Nucleus accumbens (tissue), 56 donors: ENCODE measurements at regions not wholly inside any gene's neighbourhood (a gene's known extent, or its start where the extent isn't known, plus 50 kb on each side); places are given as distances from the start of the nearest gene placed in this dataset.

Experiments used
- DNase-seq, 56 donors: peaks; one replicate each; lab custom pipeline; 2025; lab: John Stamatoyannopoulos, UW

GRCh38 chr18:71798986-71799673 lies 745.0 kb downstream of the CBLN2 start:
- DNase-seq, result no peak

DNA sequence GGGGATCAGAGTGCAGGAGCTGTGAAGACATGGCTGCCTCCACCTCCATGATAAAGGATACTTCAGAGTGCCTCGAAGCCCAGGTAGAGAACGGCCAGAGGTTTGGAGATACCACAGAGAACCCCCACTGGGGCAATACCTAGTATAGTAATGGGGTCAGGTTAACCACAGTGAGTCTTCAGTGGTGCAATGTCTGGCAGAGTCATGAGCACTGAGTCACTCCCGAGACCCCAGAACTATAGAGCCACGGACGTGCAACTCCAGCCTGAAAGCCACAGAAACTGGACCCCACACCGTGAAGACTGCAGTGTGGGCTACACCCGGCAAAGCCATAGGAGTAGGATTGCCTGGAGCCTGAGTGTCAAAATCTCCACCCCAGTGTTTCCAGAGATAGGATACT lies 746.6 kb downstream of the CBLN2 start:
- DNase-seq, result no peak

DNA sequence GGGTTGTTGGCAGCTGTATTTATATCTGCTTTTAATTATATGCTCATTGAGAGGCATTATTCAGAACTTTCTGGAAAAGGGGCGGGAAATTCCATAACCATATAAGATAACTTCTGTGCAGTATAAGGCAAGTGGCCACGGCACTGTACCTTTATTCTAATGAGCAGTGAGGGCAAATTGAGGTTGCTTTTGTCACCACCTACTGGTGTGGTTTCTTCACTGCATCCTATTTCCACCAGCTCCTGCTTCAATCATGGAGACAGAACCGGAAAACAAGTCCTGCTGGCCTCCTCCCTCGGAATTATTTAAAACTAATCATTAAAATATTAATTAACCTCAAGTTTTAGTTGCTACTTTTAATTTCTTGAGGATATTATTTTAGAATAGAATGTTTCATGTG lies 759.4 kb downstream of the CBLN2 start:
- no peak for DNase-seq

- DNase-seq, result no peak
These were observed 783.6 kb downstream of the CBLN2 start for GRCh38 chr18:71760541-71760940.

DNA sequence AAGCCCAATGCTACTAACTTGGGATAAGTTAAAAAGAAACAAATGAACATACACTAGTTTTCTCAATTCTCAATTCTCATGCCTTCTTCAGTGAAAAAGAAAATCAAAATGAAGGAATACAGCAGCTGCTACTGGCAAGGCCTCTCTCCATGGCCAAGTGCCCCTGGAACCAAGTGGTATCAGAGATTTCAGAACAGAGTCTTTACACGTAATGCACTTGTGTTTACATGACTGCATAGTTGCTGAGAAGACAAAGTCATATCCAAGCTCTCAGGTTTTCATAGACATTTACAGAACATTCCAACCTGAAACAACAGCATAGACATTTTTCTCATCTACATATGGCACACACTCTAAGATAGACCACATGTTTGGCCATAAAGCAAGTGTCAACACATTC lies 789.9 kb downstream of the CBLN2 start:
- DNase-seq, result no peak

DNA sequence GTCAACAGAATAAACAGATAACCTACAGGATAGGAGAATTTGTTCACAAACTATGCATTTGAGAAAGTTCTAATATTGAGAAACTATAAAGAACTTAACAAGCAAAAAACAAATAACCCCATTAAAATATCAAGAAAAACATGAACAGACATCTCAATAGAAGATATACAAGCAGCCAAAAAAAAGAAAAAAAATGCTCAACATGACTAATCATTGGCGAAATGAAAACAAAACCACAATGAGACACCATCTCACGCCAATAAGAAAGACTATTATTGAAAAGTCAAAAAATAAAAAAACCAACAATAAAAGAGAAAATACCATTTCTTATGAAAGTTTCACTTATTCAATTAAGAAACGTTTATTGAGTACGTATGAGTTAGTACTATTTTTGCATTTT lies 800.5 kb downstream of the CBLN2 start:
- no peak for DNase-seq

DNA sequence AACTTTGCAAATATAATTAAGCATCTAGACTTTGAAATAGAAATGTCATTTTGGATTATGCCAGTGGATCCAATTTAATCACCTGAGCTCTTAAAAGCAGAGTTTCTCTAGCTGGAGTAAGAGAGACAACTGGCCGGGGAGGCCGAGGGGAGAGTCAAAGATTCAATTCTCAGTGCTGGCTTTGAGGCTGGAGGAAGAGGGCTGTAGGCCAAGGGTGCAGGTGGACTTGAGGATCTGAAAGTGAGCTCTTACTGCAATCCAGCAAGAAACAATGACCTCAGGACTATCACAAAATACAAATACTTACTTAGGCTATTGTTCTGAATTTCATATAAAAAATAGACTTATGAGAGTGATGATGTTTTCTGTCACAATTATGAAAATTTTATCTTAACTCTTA lies 814.5 kb downstream of the CBLN2 start:
- no peak for DNase-seq

GRCh38 chr18:71727909-71728308 lies 816.2 kb downstream of the CBLN2 start:
- DNase-seq, result no peak

DNA sequence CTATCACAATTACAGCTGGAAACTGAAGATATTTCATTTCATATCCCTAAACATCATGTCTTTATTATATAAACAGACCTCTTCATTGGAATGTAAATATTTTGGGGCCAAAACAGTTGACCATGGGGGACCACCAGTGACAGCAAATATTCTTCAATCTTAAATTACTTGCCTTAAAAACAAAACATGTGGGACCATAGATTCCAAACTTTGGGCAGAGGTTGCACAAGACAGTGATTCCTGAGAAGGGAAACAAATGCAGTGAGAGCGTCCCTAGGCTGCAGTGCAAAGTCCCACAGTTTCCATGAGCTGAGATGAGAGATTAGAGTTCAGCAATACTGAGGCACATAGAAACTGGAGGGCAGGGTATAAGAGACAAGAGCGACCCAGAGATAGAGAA lies 818.9 kb downstream of the CBLN2 start:
- DNase-seq, result no peak

DNA sequence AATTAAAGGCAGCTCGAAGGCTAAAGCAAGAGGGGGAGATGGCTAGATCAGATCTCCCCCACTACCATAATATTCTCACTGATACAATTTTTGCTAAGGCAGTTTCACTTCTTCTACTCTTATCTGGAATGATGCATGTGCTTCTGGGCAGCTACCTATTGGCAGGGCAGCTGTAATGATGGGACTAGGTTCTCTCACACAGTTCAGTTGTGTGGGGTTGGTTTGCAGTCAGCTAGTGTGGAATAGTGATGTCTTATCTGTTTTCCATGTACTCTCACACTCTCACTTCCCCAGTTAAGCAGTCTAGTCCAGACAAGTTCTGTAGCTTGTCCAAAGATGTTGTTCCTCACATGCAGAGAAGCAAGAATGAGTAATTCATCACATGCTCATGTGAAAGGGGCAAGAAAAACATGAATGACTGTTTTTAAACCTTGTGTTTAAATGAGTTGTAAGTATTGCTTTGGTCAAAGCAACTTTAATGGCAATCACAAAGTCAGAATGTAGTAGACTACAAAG lies 836.1 kb downstream of the CBLN2 start:
- no peak for DNase-seq

DNA sequence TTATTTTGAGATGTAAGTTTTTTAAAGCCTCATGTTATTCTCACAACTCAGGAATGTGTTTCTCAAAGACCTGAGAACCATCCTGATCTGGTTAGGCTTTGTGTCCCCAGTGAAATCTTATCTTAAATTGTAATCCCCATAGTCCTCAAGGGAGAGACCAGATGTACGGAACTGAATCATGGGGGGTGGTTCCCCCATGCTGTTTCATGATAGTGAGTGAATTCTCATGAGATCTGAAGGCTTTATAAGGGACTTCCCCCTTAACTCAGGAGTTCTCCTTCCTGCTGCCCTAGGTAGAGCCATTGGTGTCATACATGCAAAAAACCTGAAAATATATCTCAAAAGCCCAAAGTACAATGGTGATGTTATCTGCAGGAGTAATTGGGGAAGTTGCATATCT lies 836.7 kb downstream of the CBLN2 start:
- no peak for DNase-seq

GRCh38 chr18:71689416-71690160 lies 854.6 kb downstream of the CBLN2 start:
- DNase-seq, result no peak

GRCh38 chr18:71682591-71682990 lies 861.6 kb downstream of the CBLN2 start:
- no peak for DNase-seq

- no peak for DNase-seq
These were observed 866.0 kb downstream of the CBLN2 start for GRCh38 chr18:71678144-71678543.

DNA sequence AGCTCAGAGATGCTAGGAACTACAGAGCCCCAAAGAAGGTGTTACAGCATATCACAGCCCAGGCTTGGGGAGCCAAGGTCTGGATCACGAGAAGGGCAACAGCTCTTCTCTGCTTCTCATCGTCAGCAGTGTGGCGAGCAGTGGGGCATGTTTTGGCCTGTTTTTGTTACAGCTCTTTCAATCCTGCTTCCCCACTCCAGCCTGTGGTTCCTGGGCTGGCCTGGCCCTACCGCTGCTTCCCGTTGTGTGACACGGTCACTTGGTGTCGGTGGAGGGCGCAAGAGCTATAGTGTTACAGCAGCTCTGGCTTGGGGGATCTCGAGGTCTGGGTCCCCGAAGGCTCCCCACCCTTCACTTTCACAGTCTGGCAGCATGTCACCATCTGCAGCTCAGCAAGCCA lies 870.2 kb downstream of the CBLN2 start:
- no peak for DNase-seq

DNA sequence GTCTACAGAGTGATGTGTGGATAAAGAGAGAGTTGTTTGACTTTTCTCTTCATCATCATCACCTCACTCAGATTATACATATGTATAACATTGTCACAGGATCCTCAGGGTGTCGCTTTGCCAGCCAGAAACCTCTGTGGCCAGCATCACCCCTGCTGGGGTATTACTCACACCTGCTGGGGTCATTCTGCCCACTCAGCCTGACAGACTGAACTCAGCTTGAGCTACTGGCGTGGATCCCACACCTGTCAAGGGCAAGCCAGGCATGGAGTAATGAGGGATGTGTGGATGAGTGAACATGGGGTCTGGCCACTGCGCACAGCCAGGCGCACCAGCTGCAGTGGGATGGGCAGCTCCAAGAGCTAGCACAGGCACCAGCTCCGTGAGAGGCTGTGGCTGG lies 870.6 kb downstream of the CBLN2 start:
- no peak for DNase-seq

DNA sequence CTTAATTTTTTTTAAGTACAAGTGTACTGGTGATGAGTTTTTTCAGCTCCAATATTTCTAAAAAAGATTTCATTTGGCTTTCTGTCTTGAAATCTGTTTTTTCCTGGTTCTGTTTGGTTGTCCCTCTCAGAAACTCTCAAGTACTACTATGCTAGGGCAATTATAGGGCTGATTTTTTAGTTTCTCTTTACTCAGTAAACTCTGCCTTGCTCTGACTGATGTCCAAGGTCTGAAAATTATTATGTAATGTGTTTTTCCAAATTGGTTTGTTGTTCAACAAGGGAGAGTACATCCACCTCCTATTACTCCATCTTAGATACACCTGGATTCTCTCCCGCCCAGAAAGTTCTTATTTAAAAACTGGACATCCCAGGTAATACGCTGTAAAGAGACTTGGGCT lies 877.7 kb downstream of the CBLN2 start:
- no peak for DNase-seq

DNA sequence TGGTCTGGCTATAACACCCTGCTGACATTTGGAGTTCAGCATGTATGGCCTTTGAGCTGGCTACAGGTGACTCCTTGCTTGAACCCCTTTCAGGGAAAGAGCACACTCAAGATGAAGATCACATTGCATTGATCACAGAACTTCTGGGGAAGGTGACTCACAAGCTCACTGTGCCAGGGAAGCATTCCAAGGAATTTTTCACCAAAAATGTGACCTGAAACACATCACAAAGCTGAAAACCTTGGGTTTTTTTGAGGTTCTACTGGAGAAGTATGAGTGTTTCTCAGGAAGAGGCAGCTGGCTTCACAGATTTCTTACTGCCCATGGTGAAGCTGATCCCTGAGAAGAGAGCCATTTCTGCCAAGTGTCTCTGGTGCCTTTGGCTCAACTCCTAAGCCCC lies 879.0 kb downstream of the CBLN2 start:
- DNase-seq, result no peak

- DNase-seq, result no peak
These were observed 900.3 kb downstream of the CBLN2 start for GRCh38 chr18:71643822-71644221.

DNA sequence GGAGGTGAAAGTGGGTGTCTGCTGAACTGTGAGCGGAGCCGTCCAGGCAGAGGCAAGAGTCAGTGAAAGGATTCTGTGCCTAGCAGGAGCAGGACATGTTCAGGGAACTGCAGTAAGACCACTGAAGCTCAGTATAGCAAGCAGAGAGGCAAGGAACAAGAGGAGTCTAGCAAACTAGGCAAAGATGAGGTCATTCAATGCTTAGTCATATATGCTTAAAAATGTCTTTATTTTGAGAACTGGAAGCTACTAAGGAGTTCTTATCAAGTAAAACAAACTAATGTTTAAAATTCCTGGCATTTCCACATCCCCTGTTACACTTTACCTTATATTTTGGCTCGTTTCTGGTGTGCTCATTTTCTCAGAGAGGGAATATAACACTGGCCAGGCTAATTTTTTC lies 913.4 kb downstream of the CBLN2 start:
- no peak for DNase-seq

DNA sequence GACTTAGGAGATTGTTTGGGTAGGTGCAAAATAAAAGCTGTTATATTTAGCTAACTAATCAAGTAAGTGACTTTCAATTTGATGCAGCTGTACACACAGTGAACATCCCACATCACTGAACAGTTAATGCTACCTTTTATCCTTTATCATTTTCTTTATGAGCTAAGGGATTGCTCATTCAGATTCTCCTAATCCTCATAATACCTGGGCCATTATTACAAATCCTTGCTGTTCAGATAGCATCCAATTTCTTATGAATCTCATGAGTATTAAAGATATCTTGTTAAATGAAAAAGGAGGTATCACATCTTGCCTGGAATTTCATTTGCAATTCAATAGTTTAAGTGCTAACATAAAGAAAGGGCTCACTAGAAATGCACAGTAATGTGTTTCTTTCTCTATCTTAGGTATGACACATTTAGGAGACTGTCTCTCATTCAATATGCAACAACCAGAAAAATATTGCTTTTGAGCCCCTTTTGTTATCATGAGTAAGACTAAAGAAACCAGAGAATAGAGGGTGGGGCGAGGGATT lies 918.5 kb downstream of the CBLN2 start:
- DNase-seq, result no peak

DNA sequence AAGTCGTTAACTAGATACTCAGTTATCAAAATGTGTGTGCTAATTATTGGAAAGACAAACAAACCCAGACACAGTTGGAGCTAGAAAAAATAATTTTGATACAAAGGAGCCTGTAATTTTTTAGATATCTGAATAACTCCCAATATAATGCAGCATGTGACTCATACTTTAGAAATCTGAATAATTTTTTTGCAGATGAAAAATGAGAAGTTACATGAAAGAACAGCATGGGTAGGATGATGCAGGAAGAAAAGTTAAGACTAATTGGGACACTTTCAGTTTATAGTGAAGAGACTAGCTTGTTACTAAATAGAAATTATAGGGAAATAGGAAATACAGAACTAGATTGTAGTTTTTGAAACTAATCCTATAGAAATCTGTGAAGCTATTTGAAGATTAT lies 945.8 kb downstream of the CBLN2 start:
- no peak for DNase-seq
